HEK293 (cell line): ENCODE measurements at regions not wholly inside any gene's neighbourhood (a gene's known extent, or its start where the extent isn't known, plus 50 kb on each side); places are given as distances from the start of the nearest gene placed in this dataset.

Experiments used
- YY1 ChIP-seq: fragments of 450-650 bp; formaldehyde crosslinking; IDR thresholded peaks from 2 replicates; pipeline ENCODE4 v1.5.1; 2018; ENCODE audit warnings: missing biosample characterization, missing genetic modification characterization
- TF ChIP-seq, protein P1 (sequence below): fragments of 450-650 bp; formaldehyde crosslinking; IDR thresholded peaks from 2 replicates; pipeline ENCODE4 v1.5.1; 2016; ENCODE audit warnings: missing biosample characterization, missing genetic modification characterization

GRCh38 chr1:232486006-232486405, 143.9 kb downstream of the SIPA1L2 start:
- no peak for TF ChIP-seq YY1 (tag by site-specific recombination)
- TF ChIP-seq, protein P1, sequence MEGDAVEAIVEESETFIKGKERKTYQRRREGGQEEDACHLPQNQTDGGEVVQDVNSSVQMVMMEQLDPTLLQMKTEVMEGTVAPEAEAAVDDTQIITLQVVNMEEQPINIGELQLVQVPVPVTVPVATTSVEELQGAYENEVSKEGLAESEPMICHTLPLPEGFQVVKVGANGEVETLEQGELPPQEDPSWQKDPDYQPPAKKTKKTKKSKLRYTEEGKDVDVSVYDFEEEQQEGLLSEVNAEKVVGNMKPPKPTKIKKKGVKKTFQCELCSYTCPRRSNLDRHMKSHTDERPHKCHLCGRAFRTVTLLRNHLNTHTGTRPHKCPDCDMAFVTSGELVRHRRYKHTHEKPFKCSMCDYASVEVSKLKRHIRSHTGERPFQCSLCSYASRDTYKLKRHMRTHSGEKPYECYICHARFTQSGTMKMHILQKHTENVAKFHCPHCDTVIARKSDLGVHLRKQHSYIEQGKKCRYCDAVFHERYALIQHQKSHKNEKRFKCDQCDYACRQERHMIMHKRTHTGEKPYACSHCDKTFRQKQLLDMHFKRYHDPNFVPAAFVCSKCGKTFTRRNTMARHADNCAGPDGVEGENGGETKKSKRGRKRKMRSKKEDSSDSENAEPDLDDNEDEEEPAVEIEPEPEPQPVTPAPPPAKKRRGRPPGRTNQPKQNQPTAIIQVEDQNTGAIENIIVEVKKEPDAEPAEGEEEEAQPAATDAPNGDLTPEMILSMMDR (tag by site-specific recombination), result no peak
